GM23338 (cell line): ENCODE measurements at regions not wholly inside any gene's neighbourhood (a gene's known extent, or its start where the extent isn't known, plus 50 kb on each side); places are given as distances from the start of the nearest gene placed in this dataset.
A peak's percentile ranks its signal among the peaks of the same experiment; 100 is the strongest.

ENCODE experiments used
- ATAC-seq: fragments of 200-7000 bp; cut with Tn5 transposase; 3 replicates; pipeline ENCODE4 v1.9.1; 2020
- DNase-seq: peaks from one replicate; pipeline ENCODE4 v3.0.0-alpha.2; 2015; ENCODE audit warnings: low spot score
- H2AFZ ChIP-seq: fragments of 200-600 bp; sonication (generic); 2 replicates; pipeline ENCODE4 v1.8.0; 2016; ENCODE audit warnings: antibody characterized with exemption, mild to moderate bottlenecking, moderate library complexity
- H3F3A ChIP-seq: fragments of 200-600 bp; sonication (generic); replicated peaks from 2 replicates; pipeline ENCODE4 v1.8.0; 2017; ENCODE audit warnings: antibody characterized with exemption, mixed run types, low read depth
- H3K27ac ChIP-seq: fragments of 200-600 bp; sonication (generic); 2 replicates; pipeline ENCODE4 v1.6.1; 2016; ENCODE audit warnings: low read depth
- H3K27me3 ChIP-seq: fragments of 200-600 bp; sonication (generic); 2 replicates; pipeline ENCODE4 v1.8.0; 2016; ENCODE audit warnings: mild to moderate bottlenecking, mixed run types, moderate library complexity; ENCODE audit not compliant: insufficient read depth
- H3K36me3 ChIP-seq: fragments of 200-600 bp; sonication (generic); 2 replicates; pipeline ENCODE4 v1.8.0; 2016; ENCODE audit warnings: mild to moderate bottlenecking; ENCODE audit not compliant: insufficient read depth
- H3K4me1 ChIP-seq: fragments of 200-600 bp; sonication (generic); 2 replicates; pipeline ENCODE4 v1.8.0; 2016; ENCODE audit warnings: mild to moderate bottlenecking, moderate library complexity; ENCODE audit not compliant: insufficient read depth
- H3K4me2 ChIP-seq: fragments of 200-600 bp; sonication (generic); 2 replicates; pipeline ENCODE4 v1.7.1; 2017; ENCODE audit warnings: mixed run types
- H3K4me3 ChIP-seq: fragments of 200-600 bp; sonication (generic); 2 replicates; pipeline ENCODE4 v1.6.1; 2016; ENCODE audit warnings: mixed run types
- H3K79me2 ChIP-seq: fragments of 200-600 bp; sonication (generic); replicated peaks from 2 replicates; pipeline ENCODE4 v1.8.0; 2017; ENCODE audit warnings: mild to moderate bottlenecking; ENCODE audit not compliant: insufficient read depth
- H3K9me2 ChIP-seq: fragments of 200-600 bp; sonication (generic); 2 replicates; pipeline ENCODE4 v1.8.0; 2017; ENCODE audit not compliant: insufficient read depth
- H4K20me1 ChIP-seq: fragments of 200-600 bp; sonication (generic); replicated peaks from 2 replicates; pipeline ENCODE4 v1.8.0; 2017; ENCODE audit warnings: mild to moderate bottlenecking; ENCODE audit not compliant: insufficient read depth
- H3K27ac Mint-ChIP-seq: 2 replicates; pipeline ENCODE4 v1.8.0; 2020; ENCODE audit warnings: inconsistent platforms, mild to moderate bottlenecking, moderate library complexity, mixed read lengths
- H3K27me3 Mint-ChIP-seq: 3 replicates; pipeline ENCODE4 v1.8.0; 2022; ENCODE audit warnings: low read depth, mild to moderate bottlenecking, moderate library complexity, mixed read lengths, inconsistent platforms; ENCODE audit not compliant: insufficient read depth, poor library complexity
- H3K36me3 Mint-ChIP-seq: 3 replicates; pipeline ENCODE4 v1.8.0; 2021; ENCODE audit warnings: low read depth, mild to moderate bottlenecking, inconsistent platforms, moderate library complexity, mixed read lengths
- H3K4me1 Mint-ChIP-seq: 3 replicates; pipeline ENCODE4 v1.8.0; 2020; ENCODE audit warnings: mild to moderate bottlenecking, inconsistent platforms, mixed read lengths
- H3K4me3 Mint-ChIP-seq: 3 replicates; pipeline ENCODE4 v1.8.0; 2021; ENCODE audit warnings: moderate library complexity, mild to moderate bottlenecking, inconsistent platforms, mixed read lengths
- H3K9me3 Mint-ChIP-seq: 3 replicates; pipeline ENCODE4 v1.8.0; 2020; ENCODE audit warnings: moderate library complexity, mild to moderate bottlenecking, inconsistent platforms, mixed read lengths
- CREB1 ChIP-seq: fragments of 250-450 bp; sonication (Bioruptor Pico); IDR thresholded peaks from 2 replicates; pipeline ENCODE4 v1.5.0; 2020; ENCODE audit warnings: low read depth, mild to moderate bottlenecking, moderate library complexity
- EZH2 ChIP-seq: fragments of 200-600 bp; sonication (generic); IDR thresholded peaks from one replicate; pipeline ENCODE4 v1.8.0; 2017; ENCODE audit warnings: antibody characterized with exemption, mild to moderate bottlenecking, low read depth; ENCODE audit not compliant: unreplicated experiment
- EZH2phosphoT487 ChIP-seq: fragments of 200-600 bp; sonication (generic); IDR thresholded peaks from one replicate; pipeline ENCODE4 v1.8.1; 2018; ENCODE audit warnings: antibody characterized with exemption; ENCODE audit not compliant: unreplicated experiment
- NANOG ChIP-seq: IDR thresholded peaks from 2 replicates; pipeline ENCODE4 v1.6.1; 2016; ENCODE audit warnings: antibody characterized with exemption, borderline replicate concordance
- POLR2AphosphoS5 ChIP-seq: IDR thresholded peaks from 2 replicates; pipeline ENCODE4 v1.6.1; 2016; ENCODE audit warnings: antibody characterized with exemption, low read depth
- TF ChIP-seq, protein P1 (sequence below): IDR thresholded peaks from one replicate; pipeline ENCODE4 v1.6.1; 2018; ENCODE audit warnings: antibody characterized with exemption; ENCODE audit not compliant: unreplicated experiment
- TF ChIP-seq, protein P2 (sequence below): fragments of 250-450 bp; sonication (Bioruptor Pico); IDR thresholded peaks from 2 replicates; pipeline ENCODE4 v1.5.0; 2020; ENCODE audit warnings: mild to moderate bottlenecking, moderate library complexity
- TF ChIP-seq, protein P3 (sequence below): IDR thresholded peaks from 2 replicates; pipeline ENCODE4 v1.6.1; 2016; ENCODE audit warnings: antibody characterized with exemption

DNA sequence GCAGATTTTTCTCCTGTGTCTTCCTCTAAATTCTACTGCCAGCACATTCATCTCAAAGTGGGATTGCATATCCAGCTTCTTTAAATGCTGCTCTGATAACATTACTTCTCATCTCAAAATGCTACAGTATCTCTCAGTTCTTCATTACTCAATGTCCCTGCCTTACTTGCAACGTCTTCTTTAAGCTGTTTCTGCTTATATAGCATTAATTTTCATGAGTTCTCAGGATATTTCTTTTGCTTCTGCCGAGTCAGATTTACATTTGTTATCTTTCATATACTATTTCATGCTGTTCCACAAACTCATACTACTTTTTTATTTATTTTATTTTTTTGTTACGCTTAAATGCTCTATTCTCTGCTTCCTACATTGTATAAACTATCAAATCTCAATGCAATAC is 1223.5 kb upstream of the FAM98A start:
- Histone ChIP-seq H3K36me3 (no peaks in the 10 kb centered on the region), H3K9me2 (0 out of 2 replicates have a peak, but pooled peaks cover 2% of the 10 kb centered on the region), H3K4me3 (no peak overlapping the region), H3F3A (no peaks in the 10 kb centered on the region), H3K4me1 (no peaks in the 10 kb centered on the region), H4K20me1 (no peaks in the 10 kb centered on the region), H3K27me3 (no peaks in the 10 kb centered on the region), H3K4me2 (no peak overlapping the region), H3K79me2 (no peaks in the 10 kb centered on the region), H3K27ac (no peak overlapping the region), H2AFZ (0 out of 2 replicates have a peak overlapping the region, but pooled peaks have one; percentile 72)
- Mint-ChIP-seq H3K27ac (no peak overlapping the region), H3K27me3 (peaks cover 3% of the 10 kb centered on the region), H3K4me1 (no peaks in the 10 kb centered on the region), H3K9me3 (peaks cover 3% of the 10 kb centered on the region; the same call in 2 of the 3 replicates), H3K36me3 (no peaks in the 10 kb centered on the region; the same call in 2 of the 3 replicates), H3K4me3 (no peak overlapping the region)
- ATAC-seq: no peak
- TF ChIP-seq, protein P1, sequence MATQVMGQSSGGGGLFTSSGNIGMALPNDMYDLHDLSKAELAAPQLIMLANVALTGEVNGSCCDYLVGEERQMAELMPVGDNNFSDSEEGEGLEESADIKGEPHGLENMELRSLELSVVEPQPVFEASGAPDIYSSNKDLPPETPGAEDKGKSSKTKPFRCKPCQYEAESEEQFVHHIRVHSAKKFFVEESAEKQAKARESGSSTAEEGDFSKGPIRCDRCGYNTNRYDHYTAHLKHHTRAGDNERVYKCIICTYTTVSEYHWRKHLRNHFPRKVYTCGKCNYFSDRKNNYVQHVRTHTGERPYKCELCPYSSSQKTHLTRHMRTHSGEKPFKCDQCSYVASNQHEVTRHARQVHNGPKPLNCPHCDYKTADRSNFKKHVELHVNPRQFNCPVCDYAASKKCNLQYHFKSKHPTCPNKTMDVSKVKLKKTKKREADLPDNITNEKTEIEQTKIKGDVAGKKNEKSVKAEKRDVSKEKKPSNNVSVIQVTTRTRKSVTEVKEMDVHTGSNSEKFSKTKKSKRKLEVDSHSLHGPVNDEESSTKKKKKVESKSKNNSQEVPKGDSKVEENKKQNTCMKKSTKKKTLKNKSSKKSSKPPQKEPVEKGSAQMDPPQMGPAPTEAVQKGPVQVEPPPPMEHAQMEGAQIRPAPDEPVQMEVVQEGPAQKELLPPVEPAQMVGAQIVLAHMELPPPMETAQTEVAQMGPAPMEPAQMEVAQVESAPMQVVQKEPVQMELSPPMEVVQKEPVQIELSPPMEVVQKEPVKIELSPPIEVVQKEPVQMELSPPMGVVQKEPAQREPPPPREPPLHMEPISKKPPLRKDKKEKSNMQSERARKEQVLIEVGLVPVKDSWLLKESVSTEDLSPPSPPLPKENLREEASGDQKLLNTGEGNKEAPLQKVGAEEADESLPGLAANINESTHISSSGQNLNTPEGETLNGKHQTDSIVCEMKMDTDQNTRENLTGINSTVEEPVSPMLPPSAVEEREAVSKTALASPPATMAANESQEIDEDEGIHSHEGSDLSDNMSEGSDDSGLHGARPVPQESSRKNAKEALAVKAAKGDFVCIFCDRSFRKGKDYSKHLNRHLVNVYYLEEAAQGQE: no peak
- TF ChIP-seq, protein P2, sequence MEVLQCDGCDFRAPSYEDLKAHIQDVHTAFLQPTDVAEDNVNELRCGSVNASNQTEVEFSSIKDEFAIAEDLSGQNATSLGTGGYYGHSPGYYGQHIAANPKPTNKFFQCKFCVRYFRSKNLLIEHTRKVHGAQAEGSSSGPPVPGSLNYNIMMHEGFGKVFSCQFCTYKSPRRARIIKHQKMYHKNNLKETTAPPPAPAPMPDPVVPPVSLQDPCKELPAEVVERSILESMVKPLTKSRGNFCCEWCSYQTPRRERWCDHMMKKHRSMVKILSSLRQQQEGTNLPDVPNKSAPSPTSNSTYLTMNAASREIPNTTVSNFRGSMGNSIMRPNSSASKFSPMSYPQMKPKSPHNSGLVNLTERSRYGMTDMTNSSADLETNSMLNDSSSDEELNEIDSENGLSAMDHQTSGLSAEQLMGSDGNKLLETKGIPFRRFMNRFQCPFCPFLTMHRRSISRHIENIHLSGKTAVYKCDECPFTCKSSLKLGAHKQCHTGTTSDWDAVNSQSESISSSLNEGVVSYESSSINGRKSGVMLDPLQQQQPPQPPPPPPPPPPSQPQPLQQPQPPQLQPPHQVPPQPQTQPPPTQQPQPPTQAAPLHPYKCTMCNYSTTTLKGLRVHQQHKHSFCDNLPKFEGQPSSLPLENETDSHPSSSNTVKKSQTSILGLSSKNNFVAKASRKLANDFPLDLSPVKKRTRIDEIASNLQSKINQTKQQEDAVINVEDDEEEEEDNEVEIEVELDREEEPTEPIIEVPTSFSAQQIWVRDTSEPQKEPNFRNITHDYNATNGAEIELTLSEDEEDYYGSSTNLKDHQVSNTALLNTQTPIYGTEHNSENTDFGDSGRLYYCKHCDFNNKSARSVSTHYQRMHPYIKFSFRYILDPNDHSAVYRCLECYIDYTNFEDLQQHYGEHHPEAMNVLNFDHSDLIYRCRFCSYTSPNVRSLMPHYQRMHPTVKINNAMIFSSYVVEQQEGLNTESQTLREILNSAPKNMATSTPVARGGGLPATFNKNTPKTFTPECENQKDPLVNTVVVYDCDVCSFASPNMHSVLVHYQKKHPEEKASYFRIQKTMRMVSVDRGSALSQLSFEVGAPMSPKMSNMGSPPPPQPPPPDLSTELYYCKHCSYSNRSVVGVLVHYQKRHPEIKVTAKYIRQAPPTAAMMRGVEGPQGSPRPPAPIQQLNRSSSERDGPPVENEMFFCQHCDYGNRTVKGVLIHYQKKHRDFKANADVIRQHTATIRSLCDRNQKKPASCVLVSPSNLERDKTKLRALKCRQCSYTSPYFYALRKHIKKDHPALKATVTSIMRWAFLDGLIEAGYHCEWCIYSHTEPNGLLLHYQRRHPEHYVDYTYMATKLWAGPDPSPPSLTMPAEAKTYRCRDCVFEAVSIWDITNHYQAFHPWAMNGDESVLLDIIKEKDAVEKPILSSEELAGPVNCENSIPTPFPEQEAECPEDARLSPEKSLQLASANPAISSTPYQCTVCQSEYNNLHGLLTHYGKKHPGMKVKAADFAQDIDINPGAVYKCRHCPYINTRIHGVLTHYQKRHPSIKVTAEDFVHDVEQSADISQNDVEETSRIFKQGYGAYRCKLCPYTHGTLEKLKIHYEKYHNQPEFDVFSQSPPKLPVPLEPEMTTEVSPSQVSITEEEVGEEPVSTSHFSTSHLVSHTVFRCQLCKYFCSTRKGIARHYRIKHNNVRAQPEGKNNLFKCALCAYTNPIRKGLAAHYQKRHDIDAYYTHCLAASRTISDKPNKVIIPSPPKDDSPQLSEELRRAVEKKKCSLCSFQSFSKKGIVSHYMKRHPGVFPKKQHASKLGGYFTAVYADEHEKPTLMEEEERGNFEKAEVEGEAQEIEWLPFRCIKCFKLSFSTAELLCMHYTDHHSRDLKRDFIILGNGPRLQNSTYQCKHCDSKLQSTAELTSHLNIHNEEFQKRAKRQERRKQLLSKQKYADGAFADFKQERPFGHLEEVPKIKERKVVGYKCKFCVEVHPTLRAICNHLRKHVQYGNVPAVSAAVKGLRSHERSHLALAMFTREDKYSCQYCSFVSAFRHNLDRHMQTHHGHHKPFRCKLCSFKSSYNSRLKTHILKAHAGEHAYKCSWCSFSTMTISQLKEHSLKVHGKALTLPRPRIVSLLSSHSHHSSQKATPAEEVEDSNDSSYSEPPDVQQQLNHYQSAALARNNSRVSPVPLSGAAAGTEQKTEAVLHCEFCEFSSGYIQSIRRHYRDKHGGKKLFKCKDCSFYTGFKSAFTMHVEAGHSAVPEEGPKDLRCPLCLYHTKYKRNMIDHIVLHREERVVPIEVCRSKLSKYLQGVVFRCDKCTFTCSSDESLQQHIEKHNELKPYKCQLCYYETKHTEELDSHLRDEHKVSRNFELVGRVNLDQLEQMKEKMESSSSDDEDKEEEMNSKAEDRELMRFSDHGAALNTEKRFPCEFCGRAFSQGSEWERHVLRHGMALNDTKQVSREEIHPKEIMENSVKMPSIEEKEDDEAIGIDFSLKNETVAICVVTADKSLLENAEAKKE (CRISPR knock-in tag): no peak
- TF ChIP-seq POLR2AphosphoS5 (no peak), EZH2phosphoT487 (no peak), EZH2 (no peak), CREB1 (CRISPR knock-in tag) (no peak), NANOG (no peak)
- TF ChIP-seq, protein P3, sequence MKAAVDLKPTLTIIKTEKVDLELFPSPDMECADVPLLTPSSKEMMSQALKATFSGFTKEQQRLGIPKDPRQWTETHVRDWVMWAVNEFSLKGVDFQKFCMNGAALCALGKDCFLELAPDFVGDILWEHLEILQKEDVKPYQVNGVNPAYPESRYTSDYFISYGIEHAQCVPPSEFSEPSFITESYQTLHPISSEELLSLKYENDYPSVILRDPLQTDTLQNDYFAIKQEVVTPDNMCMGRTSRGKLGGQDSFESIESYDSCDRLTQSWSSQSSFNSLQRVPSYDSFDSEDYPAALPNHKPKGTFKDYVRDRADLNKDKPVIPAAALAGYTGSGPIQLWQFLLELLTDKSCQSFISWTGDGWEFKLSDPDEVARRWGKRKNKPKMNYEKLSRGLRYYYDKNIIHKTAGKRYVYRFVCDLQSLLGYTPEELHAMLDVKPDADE: no peak
- no peak for DNase-seq
